Esophagus muscularis mucosa (tissue), 3 donors: ENCODE measurements at regions not wholly inside any gene's neighbourhood (a gene's known extent, or its start where the extent isn't known, plus 50 kb on each side); places are given as distances from the start of the nearest gene placed in this dataset.

Experiments
- CTCF ChIP-seq, 3 experiments: fragments of 200-600 bp in 2 of 3; fragments of 450-650 bp in 1 of 3; sonication (generic) in 2 of 3; IDR thresholded peaks; one replicate each; pipeline ENCODE4 v1.5.1; 2017 to 2019; ENCODE audit warnings: antibody characterized with exemption in 3 of 3, mild to moderate bottlenecking in 2 of 3, moderate library complexity in 1 of 3
- POLR2A ChIP-seq: fragments of 450-650 bp; IDR thresholded peaks from one replicate; pipeline ENCODE4 v1.6.1; 2017; ENCODE audit warnings: antibody characterized with exemption, moderate library complexity, mild to moderate bottlenecking, low read depth
- POLR2AphosphoS5 ChIP-seq, 2 donors: sonication (generic); formaldehyde crosslinking; IDR thresholded peaks; one replicate each; pipeline ENCODE4 v1.6.1; 2017; ENCODE audit warnings: antibody characterized with exemption in 2 of 2

- TF ChIP-seq POLR2A, result no peak
- no peak for TF ChIP-seq CTCF (IDR thresholded peaks at IDR 0.05)
- no peak for TF ChIP-seq POLR2AphosphoS5 (IDR thresholded peaks at IDR 0.05)
Measured at GRCh38 chr3:194974468-194975135, 288.9 kb downstream of the FAM43A start.
